HL-60 (cell line): ENCODE measurements at regions not wholly inside any gene's neighbourhood (a gene's known extent, or its start where the extent isn't known, plus 50 kb on each side); places are given as distances from the start of the nearest gene placed in this dataset.

Experiments used
- GABPA ChIP-seq: IDR thresholded peaks from 2 replicates; pipeline ENCODE4 v1.6.1; 2012; ENCODE audit warnings: low read depth
- TF ChIP-seq, protein P1 (sequence below): IDR thresholded peaks from one replicate; pipeline ENCODE4 v1.5.1; 2011; ENCODE audit warnings: low read length, control low read depth, inconsistent platforms; ENCODE audit not compliant: insufficient read depth

DNA sequence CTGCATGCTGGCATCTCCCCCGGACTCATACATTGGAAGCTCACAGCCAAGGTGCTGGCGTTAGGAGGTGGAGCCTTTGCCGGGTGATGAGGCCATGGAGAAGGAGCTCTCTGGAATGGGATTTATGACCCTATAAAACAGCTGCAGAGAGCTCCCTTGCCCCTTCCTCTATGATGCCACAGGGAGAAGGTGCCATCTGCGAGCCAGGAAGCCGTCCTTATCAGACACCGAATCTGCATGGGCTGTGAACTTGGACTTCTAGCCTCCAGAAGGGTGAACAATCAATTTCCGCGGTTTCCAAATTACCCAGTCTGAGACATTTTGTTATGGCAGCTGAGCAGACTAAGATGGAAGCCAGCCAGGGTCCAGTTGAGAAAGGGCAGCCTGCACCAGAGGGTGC, 381.2 kb upstream of the IRX1 start:
- TF ChIP-seq GABPA = no peak
- TF ChIP-seq, protein P1, sequence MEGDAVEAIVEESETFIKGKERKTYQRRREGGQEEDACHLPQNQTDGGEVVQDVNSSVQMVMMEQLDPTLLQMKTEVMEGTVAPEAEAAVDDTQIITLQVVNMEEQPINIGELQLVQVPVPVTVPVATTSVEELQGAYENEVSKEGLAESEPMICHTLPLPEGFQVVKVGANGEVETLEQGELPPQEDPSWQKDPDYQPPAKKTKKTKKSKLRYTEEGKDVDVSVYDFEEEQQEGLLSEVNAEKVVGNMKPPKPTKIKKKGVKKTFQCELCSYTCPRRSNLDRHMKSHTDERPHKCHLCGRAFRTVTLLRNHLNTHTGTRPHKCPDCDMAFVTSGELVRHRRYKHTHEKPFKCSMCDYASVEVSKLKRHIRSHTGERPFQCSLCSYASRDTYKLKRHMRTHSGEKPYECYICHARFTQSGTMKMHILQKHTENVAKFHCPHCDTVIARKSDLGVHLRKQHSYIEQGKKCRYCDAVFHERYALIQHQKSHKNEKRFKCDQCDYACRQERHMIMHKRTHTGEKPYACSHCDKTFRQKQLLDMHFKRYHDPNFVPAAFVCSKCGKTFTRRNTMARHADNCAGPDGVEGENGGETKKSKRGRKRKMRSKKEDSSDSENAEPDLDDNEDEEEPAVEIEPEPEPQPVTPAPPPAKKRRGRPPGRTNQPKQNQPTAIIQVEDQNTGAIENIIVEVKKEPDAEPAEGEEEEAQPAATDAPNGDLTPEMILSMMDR = no peak
